ENCODE measurements at regions not wholly inside any gene's neighbourhood (a gene's known extent, or its start where the extent isn't known, plus 50 kb on each side); places are given as distances from the start of the nearest gene placed in this dataset.

DNA sequence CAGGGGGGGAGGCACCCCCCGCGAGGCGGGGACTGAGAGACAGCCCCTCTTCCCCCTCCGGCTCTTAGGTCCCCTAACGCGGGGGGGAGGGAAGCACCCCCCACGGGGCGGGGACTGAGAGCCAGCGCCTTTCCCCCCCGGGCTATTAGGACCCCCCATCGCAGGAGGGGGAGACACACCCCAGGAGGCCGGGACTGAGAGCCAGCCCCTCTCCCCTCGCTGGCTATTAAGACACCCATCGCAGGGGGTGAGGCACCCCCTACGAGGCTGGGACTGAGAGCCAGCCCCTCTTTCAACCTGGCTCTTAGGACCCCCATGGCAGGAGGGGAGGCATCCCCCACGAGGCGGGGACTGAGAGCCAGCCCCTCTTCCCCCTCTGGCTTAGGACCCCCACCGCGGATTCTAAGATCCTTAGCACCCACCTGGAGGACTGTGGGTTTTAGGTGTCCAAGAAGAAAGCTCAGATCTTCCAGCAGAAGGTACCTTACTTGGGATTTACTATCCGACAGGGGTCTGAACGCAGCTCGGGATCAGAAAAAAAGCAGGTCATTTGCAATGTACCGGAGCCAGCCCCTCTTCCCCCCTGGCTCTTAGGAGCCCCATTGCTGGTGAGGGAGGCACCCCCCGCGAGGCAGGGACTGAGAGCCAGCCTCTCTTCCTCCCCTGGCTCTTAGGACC, 197.8 kb upstream of the PZP start:
- TF ChIP-seq CTCF (IDR thresholded peaks at IDR 0.05; ENCODE audit: poor library complexity, severe bottlenecking): no peak
- no peak for TF ChIP-seq MXI1 (conservative IDR thresholded peaks at IDR 0.05; ENCODE audit: poor library complexity, severe bottlenecking)
- TF ChIP-seq POLR2AphosphoS5 (IDR thresholded peaks at IDR 0.05): no peak
- TF ChIP-seq EP300 (conservative IDR thresholded peaks at IDR 0.05; ENCODE audit: poor library complexity, severe bottlenecking): no peak
- TF ChIP-seq, protein P1, sequence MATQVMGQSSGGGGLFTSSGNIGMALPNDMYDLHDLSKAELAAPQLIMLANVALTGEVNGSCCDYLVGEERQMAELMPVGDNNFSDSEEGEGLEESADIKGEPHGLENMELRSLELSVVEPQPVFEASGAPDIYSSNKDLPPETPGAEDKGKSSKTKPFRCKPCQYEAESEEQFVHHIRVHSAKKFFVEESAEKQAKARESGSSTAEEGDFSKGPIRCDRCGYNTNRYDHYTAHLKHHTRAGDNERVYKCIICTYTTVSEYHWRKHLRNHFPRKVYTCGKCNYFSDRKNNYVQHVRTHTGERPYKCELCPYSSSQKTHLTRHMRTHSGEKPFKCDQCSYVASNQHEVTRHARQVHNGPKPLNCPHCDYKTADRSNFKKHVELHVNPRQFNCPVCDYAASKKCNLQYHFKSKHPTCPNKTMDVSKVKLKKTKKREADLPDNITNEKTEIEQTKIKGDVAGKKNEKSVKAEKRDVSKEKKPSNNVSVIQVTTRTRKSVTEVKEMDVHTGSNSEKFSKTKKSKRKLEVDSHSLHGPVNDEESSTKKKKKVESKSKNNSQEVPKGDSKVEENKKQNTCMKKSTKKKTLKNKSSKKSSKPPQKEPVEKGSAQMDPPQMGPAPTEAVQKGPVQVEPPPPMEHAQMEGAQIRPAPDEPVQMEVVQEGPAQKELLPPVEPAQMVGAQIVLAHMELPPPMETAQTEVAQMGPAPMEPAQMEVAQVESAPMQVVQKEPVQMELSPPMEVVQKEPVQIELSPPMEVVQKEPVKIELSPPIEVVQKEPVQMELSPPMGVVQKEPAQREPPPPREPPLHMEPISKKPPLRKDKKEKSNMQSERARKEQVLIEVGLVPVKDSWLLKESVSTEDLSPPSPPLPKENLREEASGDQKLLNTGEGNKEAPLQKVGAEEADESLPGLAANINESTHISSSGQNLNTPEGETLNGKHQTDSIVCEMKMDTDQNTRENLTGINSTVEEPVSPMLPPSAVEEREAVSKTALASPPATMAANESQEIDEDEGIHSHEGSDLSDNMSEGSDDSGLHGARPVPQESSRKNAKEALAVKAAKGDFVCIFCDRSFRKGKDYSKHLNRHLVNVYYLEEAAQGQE (IDR thresholded peaks at IDR 0.05; ENCODE audit: borderline replicate concordance): no peak
- no peak for TF ChIP-seq EZH2 (IDR thresholded peaks at IDR 0.05; ENCODE audit: borderline replicate concordance, insufficient read depth, low read length, poor library complexity, severe bottlenecking)
- no peak for TF ChIP-seq SMC3 (conservative IDR thresholded peaks at IDR 0.05; ENCODE audit: poor library complexity)
- TF ChIP-seq RAD21 (conservative IDR thresholded peaks at IDR 0.05): no peak
